Calu3 (cell line): ENCODE measurements at regions not wholly inside any gene's neighbourhood (a gene's known extent, or its start where the extent isn't known, plus 50 kb on each side); places are given as distances from the start of the nearest gene placed in this dataset.

Experiments used
- BruUV-seq: library from RNA; stranded (reverse); fragments of 400-500 nt; replicated peaks from 2 replicates; lab custom pipeline; 2021; lab: Mats Ljungman, UMichigan
- CTCF ChIA-PET: fragments of 300-600 bp; sonication (Branson Sonifier 250); formaldehyde crosslinking; loops from one replicate; lab custom pipeline; 2022; ENCODE audit warnings: antibody characterized with exemption; lab: Charles Lee
- DNase-seq: peaks from one replicate; pipeline ENCODE4 v3.0.0; 2022
- H3K27ac Mint-ChIP-seq: one replicate; pipeline ENCODE4 v1.8.0; 2022; ENCODE audit warnings: mixed read lengths; ENCODE audit not compliant: unreplicated experiment
- H3K27me3 Mint-ChIP-seq: one replicate; pipeline ENCODE4 v1.8.0; 2022; ENCODE audit warnings: mixed read lengths; ENCODE audit not compliant: unreplicated experiment
- H3K36me3 Mint-ChIP-seq: one replicate; pipeline ENCODE4 v1.8.0; 2022; ENCODE audit warnings: mild to moderate bottlenecking, moderate library complexity, mixed read lengths; ENCODE audit not compliant: insufficient read depth, unreplicated experiment
- H3K4me1 Mint-ChIP-seq: one replicate; pipeline ENCODE4 v1.8.0; 2022; ENCODE audit warnings: mild to moderate bottlenecking, low read depth, mixed read lengths; ENCODE audit not compliant: unreplicated experiment
- H3K4me3 Mint-ChIP-seq: one replicate; pipeline ENCODE4 v1.8.0; 2022; ENCODE audit warnings: mild to moderate bottlenecking, low read depth, moderate library complexity, mixed read lengths; ENCODE audit not compliant: unreplicated experiment
- H3K9me3 Mint-ChIP-seq: one replicate; pipeline ENCODE4 v1.8.0; 2022; ENCODE audit warnings: low read depth, mixed read lengths; ENCODE audit not compliant: unreplicated experiment
- CTCF ChIP-seq: fragments of 200-600 bp; IDR thresholded peaks from one replicate; pipeline ENCODE4 v1.8.0; 2022; ENCODE audit warnings: antibody characterized with exemption; ENCODE audit not compliant: unreplicated experiment
- intact Hi-C: fragments of 100-400 bp; cut with micrococcal nuclease; formaldehyde crosslinking; loops from one replicate; pipeline ENCODE4 v1.10.0; 2022; ENCODE audit not compliant: unreplicated experiment

- no peaks in the 10 kb centered on the region for H3K9me3 Mint-ChIP-seq
- intact Hi-C loops, result no loop called here
- peaks cover 62% of the 10 kb centered on the region for H3K27me3 Mint-ChIP-seq
- TF ChIP-seq CTCF, result no peak
- no peaks in the 10 kb centered on the region for H3K4me1 Mint-ChIP-seq
- no TSS peak for BruUV-seq
- H3K4me3 Mint-ChIP-seq, result no peak overlapping the region
- H3K36me3 Mint-ChIP-seq, result no peaks in the 10 kb centered on the region
- no peak for DNase-seq
- no peak overlapping the region for H3K27ac Mint-ChIP-seq
- CTCF ChIA-PET, result no interaction called here
Measured at GRCh38 chr1:29667951-29668350, 431.6 kb downstream of the PTPRU start.

GRCh38 chr1:29664711-29665110 is 428.4 kb downstream of the PTPRU start:
- intact Hi-C loops, result no loop called here
- CTCF ChIA-PET, result no interaction called here
- Mint-ChIP-seq H3K4me1 (no peaks in the 10 kb centered on the region), H3K27ac (no peak overlapping the region), H3K9me3 (peaks cover 6% of the 10 kb centered on the region), H3K36me3 (no peaks in the 10 kb centered on the region), H3K27me3 (peaks cover 74% of the 10 kb centered on the region), H3K4me3 (no peak overlapping the region)
- no peak for TF ChIP-seq CTCF
- no TSS peak for BruUV-seq
- no peak for DNase-seq

- Mint-ChIP-seq H3K9me3 (peaks cover 6% of the 10 kb centered on the region), H3K4me1 (peaks cover 9% of the 10 kb centered on the region), H3K36me3 (no peaks in the 10 kb centered on the region), H3K27me3 (peaks cover 33% of the 10 kb centered on the region), H3K27ac (no peak overlapping the region), H3K4me3 (no peak overlapping the region)
- TF ChIP-seq CTCF, result no peak
- no peak for DNase-seq
- BruUV-seq, result no TSS peak
- intact Hi-C loops, result loop anchor here (5.0 kb wide), 1 partner anchor 86 kb away; no protein-coding TSS in a partner anchor
- CTCF ChIA-PET, result no interaction called here
Measured at GRCh38 chr1:29658688-29659087, 422.4 kb downstream of the PTPRU start.

- no peak for TF ChIP-seq CTCF
- no TSS peak for BruUV-seq
- CTCF ChIA-PET, result no interaction called here
Measured at GRCh38 chr1:29657816-29658215, 421.5 kb downstream of the PTPRU start.

More at GRCh38 chr1:29657816-29658215, 421.5 kb downstream of the PTPRU start:
- Mint-ChIP-seq H3K27ac (no peak overlapping the region), H3K4me3 (no peak overlapping the region), H3K27me3 (peaks cover 33% of the 10 kb centered on the region), H3K4me1 (peaks cover 9% of the 10 kb centered on the region), H3K36me3 (no peaks in the 10 kb centered on the region), H3K9me3 (peaks cover 6% of the 10 kb centered on the region)
- no peak for DNase-seq
- intact Hi-C loops, result loop anchor here (5.0 kb wide), 1 partner anchor 86 kb away; no protein-coding TSS in a partner anchor
